Neuronal stem cell (in vitro differentiated cells): ENCODE measurements at regions not wholly inside any gene's neighbourhood (a gene's known extent, or its start where the extent isn't known, plus 50 kb on each side); places are given as distances from the start of the nearest gene placed in this dataset.
A peak's percentile ranks its signal among the peaks of the same experiment; 100 is the strongest.

Experiments used
- DNase-seq: peaks from one replicate; pipeline ENCODE4 v3.0.0-alpha.2; 2013; ENCODE audit warnings: low spot score
- H2AFZ ChIP-seq: one replicate; pipeline ENCODE4 v1.6.1; 2013; ENCODE audit warnings: mild to moderate bottlenecking, low read length, inconsistent platforms
- H2AK5ac ChIP-seq: 2 replicates; pipeline ENCODE4 v1.6.1; 2013; ENCODE audit warnings: low read depth, mild to moderate bottlenecking, inconsistent platforms, low read length, moderate library complexity, mixed read lengths
- H2BK120ac ChIP-seq: 2 replicates; pipeline ENCODE4 v1.6.1; 2013; ENCODE audit warnings: low read depth, mild to moderate bottlenecking, inconsistent platforms, low read length, moderate library complexity, mixed read lengths
- H2BK12ac ChIP-seq: one replicate; pipeline ENCODE4 v1.6.1; 2013; ENCODE audit warnings: low read length, inconsistent platforms
- H2BK15ac ChIP-seq: 2 replicates; pipeline ENCODE4 v1.6.1; 2013; ENCODE audit warnings: mild to moderate bottlenecking, low read length, inconsistent platforms, mixed read lengths
- H2BK5ac ChIP-seq: one replicate; pipeline ENCODE4 v1.6.1; 2013; ENCODE audit warnings: inconsistent platforms, mild to moderate bottlenecking, low read length, moderate library complexity
- H3K14ac ChIP-seq: one replicate; pipeline ENCODE4 v1.6.1; 2013; ENCODE audit warnings: low read length, inconsistent platforms
- H3K18ac ChIP-seq: 2 replicates; pipeline ENCODE4 v1.6.1; 2013; ENCODE audit warnings: low read length, inconsistent platforms
- H3K23ac ChIP-seq: 2 replicates; pipeline ENCODE4 v1.6.1; 2013; ENCODE audit warnings: low read depth, mild to moderate bottlenecking, mixed read lengths, low read length, inconsistent platforms; ENCODE audit not compliant: poor library complexity
- H3K27ac ChIP-seq: replicated peaks from 3 replicates; pipeline ENCODE4 v1.5.1; 2013; ENCODE audit warnings: low read length, inconsistent platforms
- H3K27me3 ChIP-seq, 3 experiments: 2 replicates each; pipeline ENCODE4 v1.6.1; 2013; ENCODE audit warnings: low read length in 3 of 3, mild to moderate bottlenecking in 2 of 3, inconsistent platforms in 1 of 3, low read depth in 1 of 3, mixed read lengths in 1 of 3, moderate library complexity in 1 of 3; ENCODE audit not compliant: control insufficient read depth in 3 of 3, insufficient read depth in 3 of 3
- H3K36me3 ChIP-seq, 2 donors: replicated peaks in 1 of 2; 2 replicates each; pipeline ENCODE4 v1.6.1; 2013; ENCODE audit warnings: low read length in 2 of 2; ENCODE audit not compliant: control insufficient read depth in 2 of 2, insufficient read depth in 2 of 2
- H3K4ac ChIP-seq: 2 replicates; pipeline ENCODE4 v1.6.1; 2013; ENCODE audit warnings: inconsistent platforms, mild to moderate bottlenecking, low read length, moderate library complexity
- H3K4me1 ChIP-seq, 2 donors: 1 replicate in 1 of 2; 2 replicates in 1 of 2; pipeline ENCODE4 v1.6.1; 2013; ENCODE audit warnings: low read length in 2 of 2, low read depth in 1 of 2; ENCODE audit not compliant: control insufficient read depth in 2 of 2, insufficient read depth in 1 of 2
- H3K4me2 ChIP-seq: one replicate; pipeline ENCODE4 v1.6.1; 2013; ENCODE audit warnings: mild to moderate bottlenecking, low read length, inconsistent platforms; ENCODE audit not compliant: insufficient read depth, poor library complexity, severe bottlenecking
- H3K4me3 ChIP-seq, 2 donors: 2 replicates each; pipeline ENCODE4 v1.5.1; 2013; ENCODE audit warnings: low read length in 2 of 2, mild to moderate bottlenecking in 2 of 2, inconsistent platforms in 1 of 2, moderate library complexity in 1 of 2
- H3K79me1 ChIP-seq: one replicate; pipeline ENCODE4 v1.6.1; 2013; ENCODE audit warnings: low read depth, mild to moderate bottlenecking, inconsistent platforms, low read length, moderate library complexity
- H3K9ac ChIP-seq: one replicate; pipeline ENCODE4 v1.6.1; 2013; ENCODE audit warnings: mild to moderate bottlenecking, low read depth, low read length, inconsistent platforms; ENCODE audit not compliant: poor library complexity
- H3K9me3 ChIP-seq, 2 donors: replicated peaks in 1 of 2; 2 replicates each; pipeline versions ENCODE3 to v1.6.1; 2013; ENCODE audit warnings: low read length in 2 of 2, mild to moderate bottlenecking in 2 of 2, inconsistent platforms in 1 of 2, low read depth in 1 of 2, mixed read lengths in 1 of 2, moderate library complexity in 1 of 2; ENCODE audit not compliant: control insufficient read depth in 2 of 2, insufficient read depth in 1 of 2
- H4K8ac ChIP-seq: one replicate; pipeline ENCODE4 v1.6.1; 2013; ENCODE audit warnings: low read depth, mild to moderate bottlenecking, inconsistent platforms, low read length, moderate library complexity
- H4K91ac ChIP-seq: one replicate; pipeline ENCODE4 v1.6.1; 2013; ENCODE audit warnings: low read length, low read depth, mild to moderate bottlenecking, inconsistent platforms; ENCODE audit not compliant: poor library complexity
- WGBS, 2 donors: extraction: QIAGEN DNeasy Blood & Tissue Kit; methylation state at CpG; one replicate each; pipeline ENCODE4 v1.1.7; 2013; ENCODE audit warnings: missing lambda C conversion rate in 2 of 2, mixed read lengths in 1 of 2; ENCODE audit not compliant: insufficient read length in 2 of 2, insufficient replicate concordance in 1 of 2; ENCODE audit errors: extremely low coverage in 2 of 2; 5-methylcytosine and 5-hydroxymethylcytosine counted together

GRCh38 chr5:112549127-112549526 is 130.1 kb upstream of the EPB41L4A start:
- no peaks in the 10 kb centered on the region for H3K36me3 ChIP-seq
- no peak for DNase-seq
- H3K4me3 ChIP-seq = no peak overlapping the region
- H3K23ac ChIP-seq = no peak overlapping the region
- no peak overlapping the region for H3K14ac ChIP-seq
- H2BK15ac ChIP-seq = no peak overlapping the region
- no CpG with 5 or more reads among the region's 4 CpGs for WGBS, 2 donors
- no peak overlapping the region for H4K91ac ChIP-seq
- H2BK12ac ChIP-seq = no peak overlapping the region
- H3K4me2 ChIP-seq = no peak overlapping the region
- H3K27me3 ChIP-seq = peaks cover 0 to 5% (median 1%) of the 10 kb centered on the region in 3 experiments
- H3K27ac ChIP-seq = no peak overlapping the region
- H2AK5ac ChIP-seq = no peak overlapping the region
- no peaks in the 10 kb centered on the region for H3K9me3 ChIP-seq
- H3K4me1 ChIP-seq = no peaks in the 10 kb centered on the region
- no peaks in the 10 kb centered on the region for H3K79me1 ChIP-seq
- H2AFZ ChIP-seq = no peak overlapping the region
- H2BK120ac ChIP-seq = no peak overlapping the region
- H4K8ac ChIP-seq = no peak overlapping the region
- no peak overlapping the region for H3K9ac ChIP-seq
- H3K4ac ChIP-seq = no peak overlapping the region
- H3K18ac ChIP-seq = no peak overlapping the region
- no peak overlapping the region for H2BK5ac ChIP-seq

- H3K4me2 ChIP-seq = no peak overlapping the region
- no peak for DNase-seq
- H4K91ac ChIP-seq = no peak overlapping the region
- H3K27ac ChIP-seq = no peak overlapping the region
- H3K4me3 ChIP-seq = no peak overlapping the region
- H3K4me1 ChIP-seq = no peaks in the 10 kb centered on the region
- no peak overlapping the region for H2BK15ac ChIP-seq
- H3K27me3 ChIP-seq = peaks cover 0 to 5% (median 1%) of the 10 kb centered on the region in 3 experiments
- WGBS, 2 donors = no CpG with 5 or more reads among the region's 2 CpGs
- H3K36me3 ChIP-seq = no peaks in the 10 kb centered on the region
- H3K18ac ChIP-seq = no peak overlapping the region
- no peak overlapping the region for H3K9ac ChIP-seq
- H4K8ac ChIP-seq = no peak overlapping the region
- no peak overlapping the region for H2AK5ac ChIP-seq
- H3K14ac ChIP-seq = no peak overlapping the region
- H2AFZ ChIP-seq = no peak overlapping the region
- no peak overlapping the region for H3K4ac ChIP-seq
- no peak overlapping the region for H3K23ac ChIP-seq
- no peak overlapping the region for H2BK12ac ChIP-seq
- H2BK120ac ChIP-seq = no peak overlapping the region
- no peak overlapping the region for H2BK5ac ChIP-seq
- no peaks in the 10 kb centered on the region for H3K79me1 ChIP-seq
- no peaks in the 10 kb centered on the region for H3K9me3 ChIP-seq
Measured at GRCh38 chr5:112549605-112550166, 130.6 kb upstream of the EPB41L4A start.

- Histone ChIP-seq H3K18ac (no peak overlapping the region), H2BK15ac (no peak overlapping the region), H2AFZ (peak overlapping the region; percentile 21), H3K9me3 (no peaks in the 10 kb centered on the region), H4K91ac (no peak overlapping the region), H3K4ac (no peak overlapping the region), H2BK12ac (no peak overlapping the region), H3K9ac (no peak overlapping the region), H3K36me3 (no peaks in the 10 kb centered on the region), H3K27ac (no peak overlapping the region), H3K4me2 (no peak overlapping the region), H4K8ac (no peak overlapping the region), H2AK5ac (no peak overlapping the region), H2BK5ac (no peak overlapping the region), H3K4me1 (no peaks in the 10 kb centered on the region), H3K4me3 (no peak overlapping the region), H3K79me1 (no peaks in the 10 kb centered on the region), H2BK120ac (no peak overlapping the region), H3K27me3 (peaks cover 0 to 5% (median 0%) of the 10 kb centered on the region in 3 experiments), H3K14ac (no peak overlapping the region), H3K23ac (no peak overlapping the region)
- DNase-seq = peak; percentile 51
- WGBS, 2 donors = no CpG with 5 or more reads among the region's 5 CpGs
Measured at GRCh38 chr5:112551419-112552032, 132.4 kb upstream of the EPB41L4A start.

GRCh38 chr5:112552216-112552615 is 133.1 kb upstream of the EPB41L4A start:
- Histone ChIP-seq H3K79me1 (no peaks in the 10 kb centered on the region), H3K36me3 (no peaks in the 10 kb centered on the region), H3K9me3 (no peaks in the 10 kb centered on the region), H3K4me3 (no peak overlapping the region), H2AK5ac (no peak overlapping the region), H3K27ac (no peak overlapping the region), H3K18ac (no peak overlapping the region), H3K4me2 (no peak overlapping the region), H4K91ac (no peak overlapping the region), H4K8ac (no peak overlapping the region), H2BK5ac (no peak overlapping the region), H3K4ac (no peak overlapping the region), H2BK120ac (no peak overlapping the region), H2BK12ac (no peak overlapping the region), H3K27me3 (peaks cover 0 to 5% (median 0%) of the 10 kb centered on the region in 3 experiments), H3K23ac (no peak overlapping the region), H3K9ac (no peak overlapping the region), H2BK15ac (no peak overlapping the region), H3K14ac (no peak overlapping the region), H3K4me1 (no peaks in the 10 kb centered on the region), H2AFZ (peak overlapping the region; percentile 21)
- WGBS, 2 donors = no CpG with 5 or more reads among the region's 9 CpGs
- DNase-seq = no peak
